T-helper 1 cell (primary cell): ENCODE measurements at regions not wholly inside any gene's neighbourhood (a gene's known extent, or its start where the extent isn't known, plus 50 kb on each side); places are given as distances from the start of the nearest gene placed in this dataset.

Experiments used
- DNase-seq, 5 donors: peaks; one replicate each; pipeline ENCODE4 v3.0.0-alpha.2; 2012 to 2020

GRCh38 chr9:1598270-1598669 is 416.9 kb upstream of the SMARCA2 start:
- DNase-seq, result no peak

GRCh38 chr9:1599961-1600360 is 415.2 kb upstream of the SMARCA2 start:
- DNase-seq, result no peak

- DNase-seq, result peak in 1 of 5 donors; percentile 9
These were observed 410.1 kb upstream of the SMARCA2 start for GRCh38 chr9:1604942-1605560.

- no peak for DNase-seq
These were observed 408.9 kb upstream of the SMARCA2 start for GRCh38 chr9:1606253-1606652.

- DNase-seq, result no peak
These were observed 402.3 kb upstream of the SMARCA2 start for GRCh38 chr9:1612886-1613285.

DNA sequence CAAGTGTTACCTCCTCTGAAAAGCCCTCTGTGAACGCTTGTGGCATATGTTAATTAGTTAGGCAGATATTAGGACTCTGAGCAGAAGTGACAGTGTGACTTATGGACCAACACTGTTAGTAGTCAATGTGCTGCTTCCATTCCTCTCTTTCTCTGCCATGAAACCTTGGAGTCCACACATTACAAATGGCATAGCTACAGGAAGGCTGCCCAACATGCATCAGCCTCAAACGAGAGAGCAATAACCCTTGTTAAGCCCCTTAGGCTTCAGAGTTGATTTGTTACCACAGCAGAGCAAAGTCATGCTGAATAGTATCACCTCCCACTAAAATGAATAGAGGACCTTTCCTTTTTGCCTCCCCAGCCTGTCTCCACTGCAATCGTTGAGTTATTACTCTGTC is 397.7 kb upstream of the SMARCA2 start:
- DNase-seq, result no peak

DNA sequence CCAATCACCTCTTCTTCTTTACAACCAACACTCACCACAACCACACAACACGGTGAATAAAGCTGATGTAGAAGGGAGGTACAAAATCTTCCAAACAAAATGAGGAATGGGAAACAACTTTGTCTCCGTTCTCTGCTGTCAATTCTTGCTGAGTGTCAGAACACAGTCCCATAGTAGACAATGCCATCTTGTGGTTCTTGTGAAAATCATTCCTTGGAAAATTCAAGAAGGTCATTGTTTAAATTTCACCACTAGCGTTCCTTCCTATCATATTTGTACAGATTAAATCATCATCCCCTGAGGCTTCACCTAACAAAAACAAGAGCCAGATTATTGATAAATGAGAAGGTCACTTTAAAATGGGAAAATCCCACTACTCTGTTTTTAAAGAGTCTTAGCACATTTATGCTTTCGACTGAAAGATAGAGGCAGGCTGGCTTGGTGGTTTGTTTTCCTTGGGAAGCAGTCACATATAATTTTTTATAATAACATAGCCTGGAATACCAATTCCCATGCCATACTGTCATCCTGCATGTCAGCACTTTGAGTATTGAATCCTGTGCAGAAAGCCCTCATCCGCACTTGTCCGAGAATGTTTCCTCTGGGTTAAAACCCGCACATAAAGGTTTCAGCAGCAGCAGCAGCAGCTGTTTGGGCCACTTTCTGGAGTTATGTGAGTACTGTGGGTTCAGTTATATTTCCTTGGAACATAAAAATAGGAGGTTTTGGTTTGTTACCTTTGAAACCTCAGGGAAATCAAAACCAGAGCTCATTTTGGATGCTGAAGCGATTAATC is 395.0 kb upstream of the SMARCA2 start:
- no peak for DNase-seq

DNA sequence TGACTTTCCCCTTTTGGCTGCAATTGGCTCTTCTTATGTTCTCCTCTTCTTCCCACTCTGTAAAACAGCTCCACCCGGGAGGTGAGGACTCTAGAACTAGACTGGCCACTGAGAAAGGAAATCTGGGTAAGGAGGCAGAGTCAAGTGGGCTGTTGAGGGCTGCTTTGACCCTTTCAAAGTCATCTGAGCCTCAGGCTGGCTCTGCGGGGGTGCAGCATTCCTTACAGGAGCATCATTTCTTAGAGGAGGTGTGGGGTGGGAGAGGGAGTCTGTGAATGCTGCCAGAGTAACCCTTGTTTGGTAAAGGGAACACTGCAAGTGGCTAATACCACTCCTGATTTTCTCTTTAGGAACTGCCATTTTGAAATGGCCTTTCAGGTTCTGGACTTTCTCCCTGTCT is 377.7 kb upstream of the SMARCA2 start:
- no peak for DNase-seq

DNA sequence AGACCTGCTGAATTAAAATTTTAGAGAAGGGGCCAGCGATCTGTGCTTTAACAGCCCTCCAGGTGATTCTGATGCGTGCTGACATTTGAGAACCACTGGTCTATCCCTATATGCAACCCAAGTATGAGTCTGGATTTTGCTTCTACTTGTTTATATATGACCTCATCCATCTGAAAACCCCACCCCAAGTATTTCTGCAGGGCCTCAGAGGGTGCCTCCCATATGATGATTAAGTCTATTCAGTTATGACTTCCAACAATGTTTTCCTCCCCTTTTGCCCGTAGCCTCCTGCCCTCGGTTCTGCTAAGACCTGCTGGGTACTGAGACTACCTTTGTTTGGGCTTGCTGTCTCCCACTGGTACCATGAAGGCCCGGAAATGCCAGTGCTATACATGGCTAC is 376.0 kb upstream of the SMARCA2 start:
- no peak for DNase-seq

DNA sequence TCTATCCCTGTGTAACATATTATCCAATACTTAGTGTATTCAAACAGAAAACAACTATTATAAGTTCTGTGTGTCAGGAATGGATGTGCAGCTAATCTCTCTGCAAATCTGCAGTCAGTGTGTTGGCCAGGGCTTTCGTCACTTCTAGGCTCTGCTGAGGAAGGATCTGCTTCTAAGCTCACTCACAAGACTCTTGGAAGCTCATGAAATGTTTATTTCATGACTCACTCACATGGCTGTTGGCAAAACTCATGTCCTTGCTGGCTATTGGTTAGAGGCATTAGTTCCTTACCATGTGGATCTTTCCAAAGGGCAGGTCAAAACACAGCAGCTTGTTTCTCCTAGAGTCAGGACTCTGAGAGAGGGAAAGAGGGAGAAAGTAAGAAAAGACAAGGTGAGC is 367.4 kb upstream of the SMARCA2 start:
- no peak for DNase-seq

- peak in 1 of 5 donors; percentile 2 for DNase-seq
These were observed 361.9 kb upstream of the SMARCA2 start for GRCh38 chr9:1653282-1653681.

- no peak for DNase-seq
These were observed 356.3 kb upstream of the SMARCA2 start for GRCh38 chr9:1658661-1659362.

- no peak for DNase-seq
These were observed 355.8 kb upstream of the SMARCA2 start for GRCh38 chr9:1659363-1659690.

DNA sequence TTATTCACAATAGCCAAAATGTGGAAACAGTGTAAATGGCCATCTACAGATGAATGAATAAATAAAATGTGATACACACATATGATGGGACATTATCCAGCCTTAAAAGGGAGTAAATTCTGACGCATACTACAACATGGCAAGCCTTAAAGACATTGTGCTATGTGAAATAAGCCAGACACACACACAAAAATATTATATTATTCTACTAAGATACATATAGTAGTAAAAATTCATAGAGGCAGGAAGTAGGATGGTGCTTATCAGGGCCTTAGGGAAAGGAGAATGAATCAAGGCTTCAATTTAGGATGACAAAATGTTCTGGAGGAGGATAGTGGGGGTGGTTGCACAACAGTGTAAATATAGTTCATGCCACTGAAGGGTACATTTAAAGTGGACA is 346.7 kb upstream of the SMARCA2 start:
- DNase-seq, result no peak

DNA sequence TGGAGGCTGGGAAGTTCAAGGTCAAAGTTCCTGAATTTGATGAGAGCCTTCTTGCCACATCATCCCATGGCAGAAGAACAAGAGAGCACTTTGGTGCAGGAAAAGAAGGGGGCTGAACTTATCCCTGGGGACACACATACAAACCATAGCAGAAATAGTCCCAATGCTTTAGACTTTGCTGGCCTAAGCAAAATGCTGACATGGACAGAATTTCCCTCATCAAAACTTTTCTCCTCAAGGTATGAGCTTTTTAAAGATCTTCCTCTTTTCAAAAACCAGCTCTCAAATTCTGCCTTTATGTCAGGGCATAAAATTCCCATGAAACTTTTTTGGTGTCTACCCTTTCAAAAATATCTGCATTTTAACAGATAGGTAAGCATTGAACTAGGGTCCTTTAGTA is 341.8 kb upstream of the SMARCA2 start:
- no peak for DNase-seq

- DNase-seq, result no peak
These were observed 338.4 kb upstream of the SMARCA2 start for GRCh38 chr9:1676771-1677170.

DNA sequence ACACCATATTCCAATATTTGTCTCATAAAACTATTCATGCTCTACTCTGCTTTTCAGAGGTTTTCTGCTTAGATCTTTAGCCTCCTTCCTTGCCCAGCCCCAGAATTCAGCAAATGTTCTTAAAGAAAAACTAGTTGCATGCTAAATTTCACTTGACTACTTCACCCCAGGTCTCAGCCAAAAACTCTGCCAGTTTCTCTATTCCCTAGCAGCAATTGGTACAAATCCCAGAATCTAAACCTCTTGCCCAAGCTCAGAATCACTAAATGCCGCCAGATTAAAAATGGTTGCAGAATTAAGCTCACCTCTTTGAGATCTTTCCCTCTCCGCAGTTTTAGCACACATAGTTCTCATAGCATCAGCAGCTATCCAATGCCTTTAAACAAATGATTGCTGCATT is 331.2 kb upstream of the SMARCA2 start:
- no peak for DNase-seq

GRCh38 chr9:1698991-1699390 is 316.2 kb upstream of the SMARCA2 start:
- no peak for DNase-seq

GRCh38 chr9:1701113-1701512 is 314.0 kb upstream of the SMARCA2 start:
- no peak for DNase-seq

- no peak for DNase-seq
These were observed 312.4 kb upstream of the SMARCA2 start for GRCh38 chr9:1702701-1703100.

DNA sequence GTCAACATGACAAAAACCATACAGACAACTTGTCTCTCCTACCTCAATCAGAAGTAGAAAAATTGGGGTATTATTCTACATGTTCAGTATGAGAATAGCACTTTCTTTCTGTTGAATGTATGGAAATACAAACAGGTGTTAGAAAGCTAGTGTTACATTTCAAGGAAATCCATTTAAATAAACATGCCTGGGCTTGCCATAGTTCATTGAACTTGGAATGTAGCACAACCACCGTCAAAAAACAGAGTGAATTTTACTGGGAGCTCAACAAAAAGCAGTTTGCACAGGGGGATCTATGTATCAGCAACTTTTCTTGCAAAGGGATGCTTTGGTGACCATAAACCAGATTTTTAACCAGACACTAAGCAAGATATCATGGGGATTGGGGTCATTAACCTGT is 307.9 kb upstream of the SMARCA2 start:
- DNase-seq, result no peak

- no peak for DNase-seq
These were observed 306.9 kb upstream of the SMARCA2 start for GRCh38 chr9:1708219-1708618.

DNA sequence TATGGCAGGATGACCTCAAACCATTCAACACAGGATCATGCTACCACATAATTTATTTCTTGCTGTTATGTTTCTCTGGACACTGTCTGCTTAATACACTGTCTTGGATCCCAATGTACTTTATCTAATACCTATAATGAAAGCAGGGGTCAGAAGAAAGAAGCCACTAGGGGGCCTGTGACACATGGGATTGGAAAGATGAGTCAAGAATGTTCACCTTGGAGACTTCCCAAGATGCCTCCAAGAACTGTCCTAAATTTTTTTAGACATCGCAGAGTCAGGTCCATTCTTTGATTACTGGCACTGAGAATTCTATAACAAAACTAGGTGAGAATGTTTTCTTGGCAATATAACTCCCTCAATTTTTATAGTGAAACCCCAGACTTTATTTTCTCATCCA is 305.8 kb upstream of the SMARCA2 start:
- peak in 1 of 5 donors; percentile 10 for DNase-seq

- DNase-seq, result no peak
These were observed 302.2 kb upstream of the SMARCA2 start for GRCh38 chr9:1712861-1713450.
